ENCODE measurements at regions not wholly inside any gene's neighbourhood (a gene's known extent, or its start where the extent isn't known, plus 50 kb on each side); places are given as distances from the start of the nearest gene placed in this dataset.
"Not testable (repeated sequence)": the region's sequence is repeated elsewhere in the genome, so short reads cannot be mapped to it uniquely, and the experiment has no call there.

DNA sequence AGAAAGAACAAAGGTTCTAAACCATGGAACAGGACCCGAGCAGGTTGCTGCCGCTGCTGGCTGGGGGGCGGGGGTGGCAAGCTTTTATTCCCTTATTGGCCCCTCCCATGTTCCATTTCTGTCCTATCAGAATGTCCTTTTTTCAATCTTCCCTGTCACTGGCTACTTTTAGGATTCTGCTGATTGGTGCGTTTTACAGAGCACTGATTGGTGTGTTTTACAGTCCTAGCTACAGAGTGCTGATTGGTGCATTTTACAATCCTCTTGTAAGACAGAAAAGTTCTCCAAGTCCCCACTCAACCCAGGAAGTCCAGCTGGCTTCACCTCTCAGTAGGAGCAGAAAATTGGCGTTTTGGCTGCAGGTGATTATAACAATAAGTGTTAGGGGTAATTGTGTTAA, 180.9 kb downstream of the KLF13 start:
- H3K27ac ChIP-seq (ENCODE audit: extremely low read length, insufficient read depth, low read length); CTCF ChIA-PET (ENCODE audit: low intra/inter-chr PET ratio, low total read pairs): not testable (repeated sequence)

DNA sequence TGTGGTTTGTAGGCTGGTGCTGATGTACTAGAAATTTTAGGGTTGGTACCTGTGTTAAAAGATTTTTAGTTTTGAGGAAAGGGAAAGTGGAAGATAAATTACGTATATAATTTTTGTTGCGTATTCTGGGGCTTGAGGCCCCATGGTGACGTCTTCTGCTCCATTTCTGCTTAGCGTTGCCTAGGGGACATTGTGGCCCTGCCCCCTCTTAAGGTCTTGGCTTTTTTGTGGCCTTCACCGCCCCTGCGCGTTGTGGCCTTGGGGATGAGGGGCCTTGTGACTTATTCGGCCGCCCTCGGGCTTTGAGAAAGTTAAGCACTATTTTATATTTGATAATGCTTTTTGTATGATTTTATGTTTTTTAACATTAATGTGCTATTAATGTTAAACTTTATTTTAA, 182.0 kb downstream of the KLF13 start:
- Histone ChIP-seq H3K4me2 (ENCODE audit: low read depth, low read length) (no peak overlapping the region), H3K4me3 (replicated peaks in 1 of 3; ENCODE audit: insufficient read depth in 1 of 3, low read depth in 2 of 3, low read length in 3 of 3) (no peak overlapping the region), H4K20me1 (ENCODE audit: insufficient read depth, low read length) (no peaks in the 10 kb centered on the region), H3K4me1 (ENCODE audit: insufficient read depth, low read length) (no peaks in the 10 kb centered on the region), H3K36me3 (replicated peaks in 1 of 2; ENCODE audit: control insufficient read depth in 1 of 2, insufficient read depth in 2 of 2, low read length in 2 of 2) (no peaks in the 10 kb centered on the region), H3K27me3 (ENCODE audit: control insufficient read depth in 1 of 2, insufficient read depth in 2 of 2, low read length in 2 of 2) (no peaks in the 10 kb centered on the region), H3K79me2 (ENCODE audit: insufficient read depth, low read length) (no peaks in the 10 kb centered on the region), H3K9me3 (ENCODE audit: low read length) (no peaks in the 10 kb centered on the region), H3K27ac (ENCODE audit: extremely low read length, insufficient read depth, low read length) (no peak overlapping the region), H3K9ac (ENCODE audit: insufficient read depth, low read depth, low read length) (no peak overlapping the region), H2AFZ (ENCODE audit: low read length) (no peak overlapping the region)
- WGBS (ENCODE audit: low lambda C conversion rate) = 78% methylated on average over 10 of the region's 10 CpGs
- no peak for TF ChIP-seq ZNF354B (CRISPR knock-in tag; IDR thresholded peaks at IDR 0.05)
- TF ChIP-seq, protein P1, sequence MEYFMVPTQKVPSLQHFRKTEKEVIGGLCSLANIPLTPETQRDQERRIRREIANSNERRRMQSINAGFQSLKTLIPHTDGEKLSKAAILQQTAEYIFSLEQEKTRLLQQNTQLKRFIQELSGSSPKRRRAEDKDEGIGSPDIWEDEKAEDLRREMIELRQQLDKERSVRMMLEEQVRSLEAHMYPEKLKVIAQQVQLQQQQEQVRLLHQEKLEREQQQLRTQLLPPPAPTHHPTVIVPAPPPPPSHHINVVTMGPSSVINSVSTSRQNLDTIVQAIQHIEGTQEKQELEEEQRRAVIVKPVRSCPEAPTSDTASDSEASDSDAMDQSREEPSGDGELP (IDR thresholded peaks at IDR 0.05; ENCODE audit: borderline replicate concordance, low read depth) = no peak
- no peak for TF ChIP-seq ARID2 (CRISPR knock-in tag; IDR thresholded peaks at IDR 0.05; ENCODE audit: borderline replicate concordance)
- TF ChIP-seq ARHGAP35 (CRISPR knock-in tag; IDR thresholded peaks at IDR 0.05; ENCODE audit: borderline replicate concordance) = no peak
- TF ChIP-seq DMAP1 (CRISPR knock-in tag; IDR thresholded peaks at IDR 0.05) = no peak
- no peak for TF ChIP-seq SETDB1 (CRISPR knock-in tag; IDR thresholded peaks at IDR 0.05; ENCODE audit: borderline replicate concordance)
- TF ChIP-seq, protein P2, sequence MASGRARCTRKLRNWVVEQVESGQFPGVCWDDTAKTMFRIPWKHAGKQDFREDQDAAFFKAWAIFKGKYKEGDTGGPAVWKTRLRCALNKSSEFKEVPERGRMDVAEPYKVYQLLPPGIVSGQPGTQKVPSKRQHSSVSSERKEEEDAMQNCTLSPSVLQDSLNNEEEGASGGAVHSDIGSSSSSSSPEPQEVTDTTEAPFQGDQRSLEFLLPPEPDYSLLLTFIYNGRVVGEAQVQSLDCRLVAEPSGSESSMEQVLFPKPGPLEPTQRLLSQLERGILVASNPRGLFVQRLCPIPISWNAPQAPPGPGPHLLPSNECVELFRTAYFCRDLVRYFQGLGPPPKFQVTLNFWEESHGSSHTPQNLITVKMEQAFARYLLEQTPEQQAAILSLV (CRISPR knock-in tag; IDR thresholded peaks at IDR 0.05; ENCODE audit: borderline replicate concordance) = no peak
- TF ChIP-seq MYNN (CRISPR knock-in tag; IDR thresholded peaks at IDR 0.05; ENCODE audit: low read depth) = no peak
- TF ChIP-seq U2AF1 (optimal IDR thresholded peaks at IDR 0.05; ENCODE audit: low read depth, low read length) = no peak
- in situ Hi-C loops (cut with HindIII; ENCODE audit: extremely low pct_ligation_motif_present, low pct_unique_long_range_greater_than_20kb) (no loop called here), intact Hi-C loops (cut with micrococcal nuclease; ENCODE audit: unreplicated experiment) (no loop called here)
- no TSS peak for BruUV-seq (replicated peaks)
- ChIA-PET POLR2A (no interaction called here), CTCF (ENCODE audit: low intra/inter-chr PET ratio, low total read pairs) (no interaction called here)
- DNase-seq (ENCODE audit: low spot score) = no peak
- FAIRE-seq = no peak
- no peak for ATAC-seq

More for the DNA sequence above, 180.9 kb downstream of the KLF13 start:
- H3K27me3 ChIP-seq (ENCODE audit: control insufficient read depth in 1 of 2, insufficient read depth in 2 of 2, low read length in 2 of 2); intact Hi-C loops (cut with micrococcal nuclease; ENCODE audit: unreplicated experiment); H3K4me3 ChIP-seq (replicated peaks in 1 of 3; ENCODE audit: insufficient read depth in 1 of 3, low read depth in 2 of 3, low read length in 3 of 3); ATAC-seq; H3K79me2 ChIP-seq (ENCODE audit: insufficient read depth, low read length); BruUV-seq (replicated peaks); H3K9ac ChIP-seq (ENCODE audit: insufficient read depth, low read depth, low read length); H3K4me1 ChIP-seq (ENCODE audit: insufficient read depth, low read length); DNase-seq (ENCODE audit: low spot score); POLR2A ChIA-PET; in situ Hi-C loops (cut with HindIII; ENCODE audit: extremely low pct_ligation_motif_present, low pct_unique_long_range_greater_than_20kb); H2AFZ ChIP-seq (ENCODE audit: low read length); FAIRE-seq; H3K36me3 ChIP-seq (replicated peaks in 1 of 2; ENCODE audit: control insufficient read depth in 1 of 2, insufficient read depth in 2 of 2, low read length in 2 of 2); H3K4me2 ChIP-seq (ENCODE audit: low read depth, low read length); H3K9me3 ChIP-seq (ENCODE audit: low read length); H4K20me1 ChIP-seq (ENCODE audit: insufficient read depth, low read length): not testable (repeated sequence)
- TF ChIP-seq MAFF (IDR thresholded peaks at IDR 0.05; ENCODE audit: low read depth, low read length) (0 out of 2 replicates have a peak, but pooled peaks have one; percentile 8), MAFK (conservative IDR thresholded peaks at IDR 0.05 in 1 of 2, IDR thresholded peaks at IDR 0.05 in 1 of 2; ENCODE audit: low read length in 2 of 2) (0 out of 4 replicates have a peak, but pooled peaks of 1 of the 2 experiments have one; percentile 12)
- 10% methylated on average over 5 of the region's 5 CpGs for WGBS (ENCODE audit: low lambda C conversion rate)

Measured in HepG2 (cell line).